Left ventricle myocardium inferior (tissue), 1 donor: ENCODE measurements at regions not wholly inside any gene's neighbourhood (a gene's known extent, or its start where the extent isn't known, plus 50 kb on each side); places are given as distances from the start of the nearest gene placed in this dataset.

ENCODE experiments used
- DNase-seq: peaks from one replicate; pipeline ENCODE4 v3.0.0-alpha.2; 2020
- H3K27ac ChIP-seq: fragments of 200-600 bp; replicated peaks from 2 replicates; pipeline ENCODE4 v1.8.0; 2021
- H3K27me3 ChIP-seq: fragments of 200-600 bp; 2 replicates; pipeline ENCODE4 v1.8.0; 2021; ENCODE audit warnings: low read depth
- H3K36me3 ChIP-seq: fragments of 200-600 bp; 2 replicates; pipeline ENCODE4 v1.8.0; 2021
- H3K4me1 ChIP-seq: fragments of 200-600 bp; 2 replicates; pipeline ENCODE4 v1.8.0; 2021
- H3K4me3 ChIP-seq: fragments of 200-600 bp; 2 replicates; pipeline ENCODE4 v1.8.0; 2021; ENCODE audit warnings: mild to moderate bottlenecking, moderate library complexity
- H3K9me3 ChIP-seq: fragments of 200-600 bp; replicated peaks from 2 replicates; pipeline ENCODE4 v1.8.0; 2021
- intact Hi-C: fragments of 100-400 bp; cut with micrococcal nuclease; formaldehyde crosslinking; loops from one replicate; pipeline ENCODE4 v1.11.0; 2022
- TF ChIP-seq, protein P1 (sequence below): fragments of 200-600 bp; IDR thresholded peaks from 2 replicates; pipeline ENCODE4 v1.8.0; 2021; ENCODE audit warnings: antibody characterized with exemption, mild to moderate bottlenecking, borderline replicate concordance
- donor health status: DM: no; HTN: yes; CAD: no; lungs with severe emphysema.

DNA sequence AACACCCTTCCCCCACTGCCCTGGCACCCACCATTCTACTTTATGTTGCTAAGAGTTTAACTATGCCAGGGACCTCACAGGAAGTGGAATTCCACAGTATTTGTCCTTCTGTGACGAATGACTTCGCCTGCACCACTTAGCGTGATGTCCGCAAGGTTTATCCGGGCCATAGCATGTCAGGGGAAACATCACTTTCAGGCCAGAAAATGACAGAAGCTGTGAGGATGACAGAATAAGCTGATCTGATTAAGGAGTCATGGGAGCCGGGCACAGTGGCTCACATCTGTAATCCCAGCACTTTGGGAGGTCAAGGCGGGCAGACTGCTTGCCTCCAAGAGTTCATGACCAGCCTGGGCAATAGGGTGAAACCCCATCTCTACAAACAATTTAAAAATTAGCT lies 248.8 kb downstream of the EIPR1 start:
- peaks cover 46% of the 10 kb centered on the region for H3K27me3 ChIP-seq
- H3K27ac ChIP-seq = no peak overlapping the region
- H3K4me3 ChIP-seq = no peak overlapping the region
- TF ChIP-seq, protein P1, sequence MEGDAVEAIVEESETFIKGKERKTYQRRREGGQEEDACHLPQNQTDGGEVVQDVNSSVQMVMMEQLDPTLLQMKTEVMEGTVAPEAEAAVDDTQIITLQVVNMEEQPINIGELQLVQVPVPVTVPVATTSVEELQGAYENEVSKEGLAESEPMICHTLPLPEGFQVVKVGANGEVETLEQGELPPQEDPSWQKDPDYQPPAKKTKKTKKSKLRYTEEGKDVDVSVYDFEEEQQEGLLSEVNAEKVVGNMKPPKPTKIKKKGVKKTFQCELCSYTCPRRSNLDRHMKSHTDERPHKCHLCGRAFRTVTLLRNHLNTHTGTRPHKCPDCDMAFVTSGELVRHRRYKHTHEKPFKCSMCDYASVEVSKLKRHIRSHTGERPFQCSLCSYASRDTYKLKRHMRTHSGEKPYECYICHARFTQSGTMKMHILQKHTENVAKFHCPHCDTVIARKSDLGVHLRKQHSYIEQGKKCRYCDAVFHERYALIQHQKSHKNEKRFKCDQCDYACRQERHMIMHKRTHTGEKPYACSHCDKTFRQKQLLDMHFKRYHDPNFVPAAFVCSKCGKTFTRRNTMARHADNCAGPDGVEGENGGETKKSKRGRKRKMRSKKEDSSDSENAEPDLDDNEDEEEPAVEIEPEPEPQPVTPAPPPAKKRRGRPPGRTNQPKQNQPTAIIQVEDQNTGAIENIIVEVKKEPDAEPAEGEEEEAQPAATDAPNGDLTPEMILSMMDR = no peak
- intact Hi-C loops = no loop called here
- no peaks in the 10 kb centered on the region for H3K36me3 ChIP-seq
- DNase-seq = no peak
- H3K4me1 ChIP-seq = peaks cover 12% of the 10 kb centered on the region
- H3K9me3 ChIP-seq = peaks cover 4% of the 10 kb centered on the region

DNA sequence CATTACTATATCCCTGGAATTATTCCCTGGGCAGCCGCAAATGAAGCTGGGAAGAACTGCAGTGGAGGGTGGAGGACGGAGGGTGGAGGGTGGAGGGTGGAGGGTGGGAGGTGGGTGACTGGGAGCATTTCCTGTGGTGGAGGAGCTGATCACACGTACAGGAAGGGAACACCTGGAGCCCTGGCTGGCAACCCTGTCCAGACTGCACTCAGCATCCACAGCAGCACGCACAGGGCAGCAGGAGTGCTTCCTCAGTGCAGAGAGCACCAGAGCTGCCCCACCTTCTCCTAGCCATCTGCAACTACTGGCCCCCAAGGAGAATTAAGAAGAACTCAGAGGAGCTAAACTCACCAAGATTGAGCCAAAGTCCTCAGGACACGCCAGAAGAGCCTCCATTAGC lies 249.9 kb downstream of the EIPR1 start:
- no peak for DNase-seq
- H3K4me3 ChIP-seq = peak overlapping the region; percentile 7
- no peaks in the 10 kb centered on the region for H3K36me3 ChIP-seq
- peaks cover 12% of the 10 kb centered on the region for H3K4me1 ChIP-seq
- H3K27me3 ChIP-seq = peaks cover 41% of the 10 kb centered on the region
- no peaks in the 10 kb centered on the region for H3K9me3 ChIP-seq
- H3K27ac ChIP-seq = no peak overlapping the region
- TF ChIP-seq, protein P1 = no peak
- intact Hi-C loops = no loop called here

DNA sequence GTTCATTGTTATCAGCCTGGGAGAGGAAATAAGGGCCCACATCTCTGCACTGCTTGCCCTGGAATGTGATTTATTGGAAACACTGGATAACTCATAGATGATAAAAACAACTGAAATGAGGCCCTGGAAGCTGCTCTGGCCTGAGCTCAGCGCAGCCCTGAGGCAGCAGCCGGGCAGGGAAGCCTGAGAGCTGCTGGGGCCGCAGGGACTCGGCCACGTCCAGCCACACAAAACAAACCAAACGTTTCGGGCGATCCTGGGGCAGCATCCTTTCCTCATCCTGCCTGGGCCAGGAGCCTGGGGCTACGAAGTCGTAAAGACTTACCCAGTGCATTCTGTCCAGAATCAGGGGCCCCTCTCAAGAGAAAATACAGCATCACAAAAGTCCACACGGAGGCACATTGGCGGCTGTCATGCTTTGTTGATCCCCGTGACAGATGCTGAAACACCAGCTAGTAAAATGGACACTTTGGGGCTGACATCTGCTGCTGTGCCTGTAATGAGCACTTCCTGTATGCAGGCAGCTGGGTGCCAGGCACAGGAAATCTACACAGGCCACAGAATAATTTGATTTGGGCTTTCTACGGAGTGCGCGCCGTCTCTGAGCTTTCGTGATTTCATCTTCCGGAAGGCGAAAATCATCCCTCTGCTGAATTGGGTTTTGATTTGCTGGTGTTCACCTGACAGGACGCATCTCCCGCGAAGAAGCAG lies 250.6 kb downstream of the EIPR1 start:
- intact Hi-C loops = no loop called here
- H3K27me3 ChIP-seq = peaks cover 35% of the 10 kb centered on the region
- peak overlapping the region; percentile 23 for H3K27ac ChIP-seq
- no peak for DNase-seq
- peaks cover under 1% of the 10 kb centered on the region for H3K9me3 ChIP-seq
- H3K36me3 ChIP-seq = no peaks in the 10 kb centered on the region
- TF ChIP-seq, protein P1 = no peak
- H3K4me1 ChIP-seq = peaks cover 12% of the 10 kb centered on the region
- H3K4me3 ChIP-seq = peak overlapping the region; percentile 7

DNA sequence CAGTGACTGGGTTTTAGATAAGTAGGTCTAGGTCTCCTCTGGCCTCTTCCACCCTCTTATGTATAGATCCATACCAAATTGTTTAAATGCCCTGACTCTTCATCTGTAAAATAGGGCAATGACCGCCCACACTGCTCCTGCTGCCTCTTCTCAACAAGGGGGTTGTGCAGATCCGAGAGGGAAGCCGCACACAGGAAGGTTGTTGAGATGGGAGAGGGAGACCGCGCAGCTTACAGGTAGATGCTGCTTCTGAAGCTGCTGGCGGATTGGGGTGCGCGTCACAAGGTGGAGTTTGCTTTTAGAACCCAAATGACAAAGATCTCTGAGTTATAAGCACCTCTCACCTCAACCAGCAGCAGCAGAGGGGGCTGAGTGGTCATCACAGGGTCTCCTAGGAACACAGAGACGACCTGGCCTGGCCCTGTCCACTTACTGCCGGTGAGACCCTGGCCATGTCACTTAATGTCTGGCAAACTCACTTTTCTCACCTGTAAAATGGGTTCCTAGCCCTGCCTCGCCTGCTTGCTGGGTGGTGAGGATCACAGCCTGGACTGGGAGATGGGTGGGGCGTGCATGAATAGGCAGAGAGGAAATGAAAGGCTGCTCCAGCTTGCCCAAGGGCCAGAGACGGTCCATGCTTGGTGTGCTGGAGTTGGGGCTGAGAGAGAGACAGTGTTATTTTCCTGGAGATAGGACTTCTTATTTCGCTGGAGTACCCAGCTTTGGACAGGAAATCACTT lies 251.3 kb downstream of the EIPR1 start:
- DNase-seq = no peak
- TF ChIP-seq, protein P1 = no peak
- Histone ChIP-seq H3K4me1 (peaks cover 12% of the 10 kb centered on the region), H3K27me3 (peaks cover 28% of the 10 kb centered on the region), H3K4me3 (no peak overlapping the region), H3K27ac (no peak overlapping the region), H3K9me3 (peaks cover 4% of the 10 kb centered on the region), H3K36me3 (no peaks in the 10 kb centered on the region)
- intact Hi-C loops = no loop called here

DNA sequence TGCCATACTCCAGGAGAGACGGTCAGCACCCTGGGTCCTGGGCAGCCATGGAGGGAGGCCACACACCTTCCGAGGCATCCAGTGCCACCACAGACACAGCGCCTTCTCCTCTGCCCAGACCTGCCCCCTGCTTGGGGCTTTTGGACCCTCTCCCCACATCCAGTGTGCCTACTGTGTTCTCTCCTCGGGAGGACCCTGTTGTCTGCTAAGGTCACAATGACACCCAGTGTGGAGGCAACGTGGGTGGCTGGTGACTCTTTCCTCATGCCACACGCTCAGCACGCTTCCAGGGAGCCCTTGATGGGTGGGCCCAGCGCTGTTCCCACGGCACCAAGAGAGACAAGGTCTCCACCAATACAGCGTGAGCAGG lies 251.9 kb downstream of the EIPR1 start:
- H3K36me3 ChIP-seq = no peaks in the 10 kb centered on the region
- no peak for DNase-seq
- H3K4me1 ChIP-seq = peaks cover 12% of the 10 kb centered on the region
- H3K27ac ChIP-seq = no peak overlapping the region
- intact Hi-C loops = no loop called here
- H3K9me3 ChIP-seq = peaks cover 6% of the 10 kb centered on the region
- TF ChIP-seq, protein P1 = no peak
- H3K4me3 ChIP-seq = no peak overlapping the region
- peaks cover 23% of the 10 kb centered on the region for H3K27me3 ChIP-seq
